Activated CD8-positive, alpha-beta memory T cell treated with anti-CD3 and anti-CD28 coated beads for 36 hours (primary cell): ENCODE measurements at regions not wholly inside any gene's neighbourhood (a gene's known extent, or its start where the extent isn't known, plus 50 kb on each side); places are given as distances from the start of the nearest gene placed in this dataset.
"Not testable (repeated sequence)": the region's sequence is repeated elsewhere in the genome, so short reads cannot be mapped to it uniquely, and the experiment has no call there.

ENCODE experiments used
- CTCF ChIA-PET: fragments of 350-600 bp; sonication (Branson Sonifier 250); formaldehyde crosslinking; loops from one replicate; lab custom pipeline; 2021; ENCODE audit warnings: antibody characterized with exemption; lab: Charles Lee
- POLR2A ChIA-PET: fragments of 350-600 bp; sonication (Branson Sonifier 250); formaldehyde crosslinking; loops from one replicate; lab custom pipeline; 2021; ENCODE audit warnings: antibody characterized with exemption; lab: Charles Lee

- POLR2A ChIA-PET, result no interaction called here
- CTCF ChIA-PET, result no interaction called here
Measured at GRCh38 chr4:166153548-166153947, 280.5 kb downstream of the TLL1 start.

GRCh38 chr4:166162327-166162726 is 289.3 kb downstream of the TLL1 start:
- CTCF ChIA-PET, result no interaction called here

GRCh38 chr4:166165829-166166420 is 292.9 kb downstream of the TLL1 start:
- CTCF ChIA-PET, result no interaction called here
- POLR2A ChIA-PET, result no interaction called here

More at GRCh38 chr4:166162327-166162726, 289.3 kb downstream of the TLL1 start:
- POLR2A ChIA-PET, result no interaction called here

DNA sequence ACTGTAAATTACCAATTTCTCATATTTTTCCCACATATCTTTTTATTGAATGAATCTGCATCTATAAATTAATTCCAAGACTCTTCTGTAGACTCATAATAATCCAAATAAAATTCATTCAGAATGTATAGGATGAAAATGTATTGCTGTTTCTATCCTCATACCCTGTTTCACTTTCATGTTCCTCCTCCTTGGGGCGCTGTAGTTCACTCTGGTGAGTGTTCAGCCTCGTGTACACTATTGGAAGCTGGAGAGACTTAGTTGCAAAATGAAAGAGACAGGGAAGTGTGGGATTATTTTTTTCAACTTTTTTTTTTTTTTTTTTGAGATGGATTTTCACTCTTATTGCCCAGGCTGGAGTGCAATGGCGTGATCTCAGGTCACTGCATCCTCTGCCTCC is 296.1 kb downstream of the TLL1 start:
- ChIA-PET CTCF (no interaction called here), POLR2A (no interaction called here)

- ChIA-PET CTCF (no interaction called here), POLR2A (no interaction called here)
Measured at GRCh38 chr4:166172619-166173018, 299.6 kb downstream of the TLL1 start.

- POLR2A ChIA-PET, result no interaction called here
- CTCF ChIA-PET, result no interaction called here
Measured at GRCh38 chr4:166174717-166175490, 301.9 kb downstream of the TLL1 start.

- ChIA-PET CTCF (no interaction called here), POLR2A (no interaction called here)
Measured at GRCh38 chr4:166182145-166182544, 309.1 kb downstream of the TLL1 start.

DNA sequence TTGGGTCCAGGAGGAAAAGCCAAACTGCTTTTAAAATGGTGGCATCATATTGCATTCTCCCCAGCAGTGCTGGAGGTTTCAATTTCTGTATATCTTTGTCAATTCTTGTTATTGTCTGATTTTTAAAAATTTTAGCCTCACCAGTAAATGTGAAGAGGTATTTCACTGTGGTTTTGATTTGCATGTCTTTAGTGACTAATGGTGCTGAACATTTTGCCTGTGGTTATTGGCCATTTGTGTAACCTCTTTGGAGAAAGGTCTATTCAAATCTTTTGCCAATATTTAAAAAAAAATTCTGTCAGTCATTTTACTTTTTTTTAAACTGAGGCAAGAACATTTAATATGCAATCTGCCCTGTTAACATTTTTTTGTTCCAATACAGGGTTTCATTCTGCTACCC is 322.1 kb downstream of the TLL1 start:
- ChIA-PET POLR2A (no interaction called here), CTCF (no interaction called here)

- POLR2A ChIA-PET, result no interaction called here
- CTCF ChIA-PET, result interaction anchor here (0.7 kb wide), 1 partner anchor 193 kb away, joined by 3 read pairs; no protein-coding TSS in a partner anchor
Measured at GRCh38 chr4:166197166-166197565, 324.1 kb downstream of the TLL1 start.

GRCh38 chr4:166198041-166198440 is 325.0 kb downstream of the TLL1 start:
- CTCF ChIA-PET, result no interaction called here
- POLR2A ChIA-PET, result no interaction called here

- POLR2A ChIA-PET, result no interaction called here
- CTCF ChIA-PET, result no interaction called here
Measured at GRCh38 chr4:166198516-166199310, 325.7 kb downstream of the TLL1 start.

GRCh38 chr4:166202991-166203390 is 330.0 kb downstream of the TLL1 start:
- ChIA-PET CTCF (no interaction called here), POLR2A (no interaction called here)

DNA sequence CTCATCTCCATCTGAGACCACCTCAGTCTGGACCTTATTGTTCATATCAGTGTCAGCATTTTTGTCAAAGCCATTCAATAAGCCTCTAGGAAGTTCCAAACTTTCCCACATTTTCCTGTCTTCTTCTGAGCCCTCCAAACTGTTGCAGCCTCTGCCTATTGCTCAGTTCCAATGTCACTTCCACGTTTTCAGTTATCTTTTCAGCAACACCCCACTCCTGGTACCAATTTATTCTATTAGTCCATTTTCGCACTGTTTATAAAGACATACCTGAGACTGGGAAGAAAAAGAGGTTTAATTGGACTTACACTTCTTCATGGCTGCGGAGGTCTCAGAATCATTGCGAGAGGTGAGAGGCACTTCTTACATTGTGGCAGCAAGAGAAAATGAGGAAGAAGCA is 339.3 kb downstream of the TLL1 start:
- POLR2A ChIA-PET, result not testable (repeated sequence)

DNA sequence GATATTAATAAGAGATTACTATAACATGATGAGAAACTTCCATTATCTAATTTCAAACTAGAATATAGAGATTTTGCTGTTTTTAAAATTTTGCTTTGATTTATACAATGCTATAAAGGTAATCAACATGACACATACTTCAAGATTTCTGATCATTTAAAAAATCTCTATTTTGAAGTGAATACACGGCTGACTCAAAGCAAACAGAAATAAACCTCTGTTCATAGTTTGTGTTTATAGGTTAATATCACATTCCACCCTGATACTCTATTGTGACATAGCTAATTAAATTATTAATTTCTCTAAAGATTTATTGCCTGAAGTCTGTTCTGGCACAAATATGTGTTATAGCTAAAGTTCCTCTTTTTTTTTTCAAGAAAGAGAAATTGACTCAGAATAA is 349.2 kb downstream of the TLL1 start:
- ChIA-PET POLR2A (no interaction called here), CTCF (no interaction called here)

More for the DNA sequence above, 339.3 kb downstream of the TLL1 start:
- CTCF ChIA-PET, result not testable (repeated sequence)

DNA sequence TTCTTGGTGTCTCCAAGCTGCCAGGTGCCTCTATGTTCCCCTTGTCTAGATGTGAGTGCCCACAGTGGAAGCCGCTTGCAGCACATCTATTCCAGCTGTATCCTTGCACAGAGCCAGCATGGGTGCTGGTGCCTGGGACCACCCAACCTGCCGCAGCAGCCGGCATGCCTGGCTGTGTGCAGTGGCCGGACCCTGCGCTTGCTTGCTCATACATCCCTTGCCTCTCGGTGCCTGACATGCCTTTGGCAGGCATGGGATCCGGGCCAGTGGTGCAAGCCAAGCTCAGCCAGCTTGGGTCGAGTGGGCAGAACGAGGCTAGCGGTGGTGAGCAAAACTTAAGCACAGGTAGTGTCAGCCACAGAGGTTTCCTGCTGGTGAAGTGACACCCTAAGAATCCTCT is 355.1 kb downstream of the TLL1 start:
- POLR2A ChIA-PET, result no interaction called here
- CTCF ChIA-PET, result no interaction called here

DNA sequence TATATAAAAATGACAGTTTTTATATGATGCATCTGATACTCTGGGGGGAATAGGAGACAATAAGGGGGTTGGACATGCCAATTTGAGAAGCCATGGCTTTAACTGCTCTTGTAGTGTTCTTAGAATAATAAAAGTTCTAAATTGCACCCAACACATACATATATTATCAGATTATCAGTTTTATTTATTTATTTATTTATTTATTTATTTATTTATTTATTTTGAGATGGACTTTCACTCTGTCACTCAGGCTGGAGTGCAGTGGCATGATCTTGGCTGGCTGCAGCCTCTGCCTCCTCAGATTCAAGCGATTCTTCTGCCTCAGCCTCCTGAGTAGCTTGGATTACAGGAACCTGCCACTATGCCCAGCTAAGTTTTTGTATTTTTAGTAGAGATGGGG is 356.8 kb downstream of the TLL1 start:
- ChIA-PET POLR2A (no interaction called here), CTCF (no interaction called here)

GRCh38 chr4:166230841-166231240 is 357.8 kb downstream of the TLL1 start:
- CTCF ChIA-PET, result no interaction called here
- POLR2A ChIA-PET, result no interaction called here

DNA sequence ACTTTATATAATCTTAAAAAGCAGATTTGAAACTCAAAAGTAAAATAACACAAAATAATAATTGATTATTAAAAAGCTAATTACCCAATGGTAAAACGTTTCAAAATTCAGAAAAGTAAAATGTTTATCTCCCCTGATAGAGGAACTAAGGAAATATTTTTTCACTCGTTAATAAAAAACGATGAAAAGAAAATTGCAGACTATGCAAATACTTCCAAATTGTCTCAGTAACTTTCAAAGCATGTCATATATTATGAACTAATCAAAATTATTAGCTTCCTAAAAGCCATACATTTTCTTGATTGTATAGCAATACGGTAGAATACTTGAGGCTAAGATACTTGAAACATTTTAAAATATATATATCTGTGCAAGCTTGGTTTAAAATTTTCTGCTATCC is 366.3 kb downstream of the TLL1 start:
- POLR2A ChIA-PET, result no interaction called here
- CTCF ChIA-PET, result no interaction called here

GRCh38 chr4:166252487-166253402 is 379.7 kb downstream of the TLL1 start:
- CTCF ChIA-PET, result no interaction called here
- POLR2A ChIA-PET, result no interaction called here

- ChIA-PET CTCF (no interaction called here), POLR2A (no interaction called here)
Measured at GRCh38 chr4:166257276-166257675, 384.2 kb downstream of the TLL1 start.
